ENCODE measurements at regions not wholly inside any gene's neighbourhood (a gene's known extent, or its start where the extent isn't known, plus 50 kb on each side); places are given as distances from the start of the nearest gene placed in this dataset.
A peak's percentile ranks its signal among the peaks of the same experiment; 100 is the strongest.

GRCh38 chr11:134474070-134474860 is 62.2 kb upstream of the B3GAT1 start:
- no peak for DNase-seq
- no peak for TF ChIP-seq GATA1 (IDR thresholded peaks at IDR 0.05; ENCODE audit: low read depth, low read length)
- no peak for TF ChIP-seq POLR2A (IDR thresholded peaks at IDR 0.05; ENCODE audit: low read length)

- no peak for DNase-seq
- TF ChIP-seq GATA1 (IDR thresholded peaks at IDR 0.05; ENCODE audit: low read depth, low read length) (no peak), POLR2A (IDR thresholded peaks at IDR 0.05; ENCODE audit: low read length) (no peak)
Measured at GRCh38 chr11:134471716-134472455, 59.8 kb upstream of the B3GAT1 start.

GRCh38 chr11:134471087-134471715 is 59.2 kb upstream of the B3GAT1 start:
- no peak for DNase-seq
- TF ChIP-seq GATA1 (IDR thresholded peaks at IDR 0.05; ENCODE audit: low read depth, low read length) (no peak), POLR2A (IDR thresholded peaks at IDR 0.05; ENCODE audit: low read length) (no peak)

- DNase-seq = no peak
- TF ChIP-seq POLR2A (IDR thresholded peaks at IDR 0.05; ENCODE audit: low read length) = no peak
- TF ChIP-seq GATA1 (IDR thresholded peaks at IDR 0.05; ENCODE audit: low read depth, low read length) = no peak
Measured at GRCh38 chr11:134470238-134470637, 58.2 kb upstream of the B3GAT1 start.

- TF ChIP-seq GATA1 (IDR thresholded peaks at IDR 0.05; ENCODE audit: low read depth, low read length) (no peak), POLR2A (IDR thresholded peaks at IDR 0.05; ENCODE audit: low read length) (no peak)
- peak in 1 of 2 experiments; percentile 9 for DNase-seq
Measured at GRCh38 chr11:134469627-134470026, 57.6 kb upstream of the B3GAT1 start.

GRCh38 chr11:134468796-134469195 is 56.8 kb upstream of the B3GAT1 start:
- DNase-seq = no peak
- TF ChIP-seq POLR2A (IDR thresholded peaks at IDR 0.05; ENCODE audit: low read length) (no peak), GATA1 (IDR thresholded peaks at IDR 0.05; ENCODE audit: low read depth, low read length) (no peak)

GRCh38 chr11:134468081-134468668 is 56.1 kb upstream of the B3GAT1 start:
- TF ChIP-seq GATA1 (IDR thresholded peaks at IDR 0.05; ENCODE audit: low read depth, low read length) = no peak
- no peak for DNase-seq

GRCh38 chr11:134466610-134467567 is 54.8 kb upstream of the B3GAT1 start:
- TF ChIP-seq POLR2A (IDR thresholded peaks at IDR 0.05; ENCODE audit: low read length) = no peak
- no peak for TF ChIP-seq GATA1 (IDR thresholded peaks at IDR 0.05; ENCODE audit: low read depth, low read length)
- no peak for DNase-seq

GRCh38 chr11:134466156-134466555 is 54.1 kb upstream of the B3GAT1 start:
- TF ChIP-seq POLR2A (IDR thresholded peaks at IDR 0.05; ENCODE audit: low read length) (no peak), GATA1 (IDR thresholded peaks at IDR 0.05; ENCODE audit: low read depth, low read length) (no peak)
- no peak for DNase-seq

- TF ChIP-seq POLR2A (IDR thresholded peaks at IDR 0.05; ENCODE audit: low read length) (no peak), GATA1 (IDR thresholded peaks at IDR 0.05; ENCODE audit: low read depth, low read length) (no peak)
- no peak for DNase-seq
Measured at GRCh38 chr11:134464981-134465730, 53.1 kb upstream of the B3GAT1 start.

GRCh38 chr11:134464196-134464595 is 52.2 kb upstream of the B3GAT1 start:
- TF ChIP-seq POLR2A (IDR thresholded peaks at IDR 0.05; ENCODE audit: low read length) (no peak), GATA1 (IDR thresholded peaks at IDR 0.05; ENCODE audit: low read depth, low read length) (no peak)
- no peak for DNase-seq

- no peak for DNase-seq
- TF ChIP-seq POLR2A (IDR thresholded peaks at IDR 0.05; ENCODE audit: low read length) (no peak), GATA1 (IDR thresholded peaks at IDR 0.05; ENCODE audit: low read depth, low read length) (no peak)
Measured at GRCh38 chr11:134463716-134464115, 51.7 kb upstream of the B3GAT1 start.
